Aorta (tissue), 5 donors: ENCODE measurements at regions not wholly inside any gene's neighbourhood (a gene's known extent, or its start where the extent isn't known, plus 50 kb on each side); places are given as distances from the start of the nearest gene placed in this dataset.

Source experiments
- ATAC-seq: fragments of 200-7000 bp; cut with Tn5 transposase; one replicate; pipeline ENCODE4 v1.9.1; 2022; ENCODE audit warnings: moderate library complexity; ENCODE audit not compliant: low FRiP score
- DNase-seq, 2 donors: peaks; one replicate each; pipeline ENCODE4 v3.0.0-alpha.2; 2020
- H3K27ac ChIP-seq, 2 donors: one replicate each; pipeline ENCODE4 v1.5.1; 2013; ENCODE audit warnings: low read length in 2 of 2, mild to moderate bottlenecking in 2 of 2, moderate library complexity in 2 of 2, control low read depth in 1 of 2, inconsistent platforms in 1 of 2, low read depth in 1 of 2
- H3K27me3 ChIP-seq, 2 donors: one replicate each; pipeline ENCODE4 v1.6.1; 2013; ENCODE audit warnings: control low read depth in 1 of 2, low read length in 1 of 2, mild to moderate bottlenecking in 1 of 2, moderate library complexity in 1 of 2; ENCODE audit not compliant: insufficient read depth in 2 of 2, control insufficient read depth in 1 of 2
- H3K36me3 ChIP-seq, 2 donors: one replicate each; pipeline ENCODE4 v1.6.1; 2013; ENCODE audit warnings: control low read depth in 1 of 2, low read length in 1 of 2, mild to moderate bottlenecking in 1 of 2; ENCODE audit not compliant: insufficient read depth in 2 of 2, control insufficient read depth in 1 of 2
- H3K4me1 ChIP-seq, 2 donors: one replicate each; pipeline ENCODE4 v1.6.1; 2013; ENCODE audit warnings: low read length in 2 of 2, control low read depth in 1 of 2, mild to moderate bottlenecking in 1 of 2, moderate library complexity in 1 of 2; ENCODE audit not compliant: insufficient read depth in 2 of 2, control insufficient read depth in 1 of 2
- H3K4me3 ChIP-seq, 2 donors: one replicate each; pipeline ENCODE4 v1.5.1; 2013; ENCODE audit warnings: low read length in 2 of 2, control low read depth in 1 of 2, mild to moderate bottlenecking in 1 of 2
- H3K9me3 ChIP-seq: one replicate; pipeline ENCODE4 v1.6.1; 2013; ENCODE audit warnings: mild to moderate bottlenecking, low read length; ENCODE audit not compliant: control insufficient read depth
- WGBS, 2 donors: extraction: QIAGEN DNeasy Blood & Tissue Kit; methylation state at CpG; one replicate each; pipeline ENCODE4 v1.1.7; 2013; 5-methylcytosine and 5-hydroxymethylcytosine counted together
- intact Hi-C, 2 donors: fragments of 100-400 bp; cut with DNase I; formaldehyde crosslinking; loops; one replicate each; pipeline versions ENCODE4 v1.14.2 to v1.15.0; 2022
- donor health status: healthy with polysubstance abuse.
- donor health status: Bipolar disorder and iron deficiency.
- donor health status: DM: no; HTN: no; CAD: no.
- donor health status: DM: no; HTN: no; CAD: no.
- donor health status: DM: yes; HTN: yes; CAD: no.

DNA sequence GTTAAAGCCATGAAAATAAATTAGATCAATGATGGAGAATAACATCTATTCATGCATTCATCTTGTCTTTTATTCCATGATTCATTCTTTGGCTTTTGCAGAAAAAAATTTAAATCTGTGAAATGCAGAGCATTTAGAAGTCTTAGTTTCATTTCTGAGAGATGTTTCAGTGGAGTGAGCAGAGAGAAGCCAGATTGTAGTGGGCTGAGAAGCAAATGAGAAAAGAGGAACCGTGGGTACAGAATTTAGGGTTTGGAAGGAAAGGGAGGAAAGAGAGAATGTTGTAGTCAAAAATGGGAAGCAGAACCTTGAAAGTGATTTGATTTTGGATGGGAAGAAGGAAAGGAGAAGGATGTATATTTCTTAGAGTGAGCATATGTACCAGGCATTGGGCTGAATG is 260.3 kb upstream of the MAN1A1 start:
- ATAC-seq (no peak), DNase-seq (no peak)
- no peak overlapping the region for H3K4me3 ChIP-seq
- 75 to 79% methylated on average over 1 of the region's 1 CpG for WGBS, 2 donors
- no peaks in the 10 kb centered on the region for H3K36me3 ChIP-seq
- no peaks in the 10 kb centered on the region for H3K9me3 ChIP-seq
- intact Hi-C loops, result no loop called here
- H3K4me1 ChIP-seq, result no peaks in the 10 kb centered on the region
- H3K27ac ChIP-seq, result no peak overlapping the region
- H3K27me3 ChIP-seq, result no peaks in the 10 kb centered on the region

- no peak for DNase-seq
- Histone ChIP-seq H3K9me3 (no peaks in the 10 kb centered on the region), H3K27me3 (no peaks in the 10 kb centered on the region), H3K4me1 (no peaks in the 10 kb centered on the region), H3K4me3 (no peak overlapping the region), H3K27ac (no peak overlapping the region), H3K36me3 (no peaks in the 10 kb centered on the region)
- intact Hi-C loops, result no loop called here
- WGBS, 2 donors, result 69% methylated on average over 4 of the region's 4 CpGs
- no peak for ATAC-seq
Measured at GRCh38 chr6:119608994-119609393, 259.4 kb upstream of the MAN1A1 start.

DNA sequence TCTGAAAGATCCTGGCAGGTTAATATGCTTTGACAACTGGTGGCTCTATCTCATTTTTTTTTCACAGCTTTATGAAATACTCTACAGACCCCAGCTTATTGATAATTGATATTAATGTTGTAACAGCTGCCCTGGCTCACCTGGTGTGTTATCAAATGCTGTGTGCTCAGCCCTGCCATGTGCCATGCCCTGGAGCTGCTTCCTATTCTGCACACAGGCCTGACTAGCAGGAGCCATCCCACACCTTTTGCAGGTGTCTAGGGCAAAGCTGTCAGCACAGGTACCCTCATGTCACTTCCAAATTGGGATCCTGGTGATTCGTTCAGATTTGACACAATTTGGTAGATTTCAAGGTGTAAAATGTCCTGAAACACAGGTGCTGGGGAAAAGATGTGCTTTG is 254.6 kb upstream of the MAN1A1 start:
- ATAC-seq (no peak), DNase-seq (no peak)
- no peak overlapping the region for H3K4me3 ChIP-seq
- intact Hi-C loops, result no loop called here
- no peaks in the 10 kb centered on the region for H3K36me3 ChIP-seq
- no peaks in the 10 kb centered on the region for H3K9me3 ChIP-seq
- WGBS, 2 donors, result 44 to 58% methylated on average over 1 of the region's 1 CpG
- no peak overlapping the region for H3K27ac ChIP-seq
- H3K27me3 ChIP-seq, result no peaks in the 10 kb centered on the region
- no peaks in the 10 kb centered on the region for H3K4me1 ChIP-seq

- DNase-seq (no peak), ATAC-seq (no peak)
- no peak overlapping the region for H3K27ac ChIP-seq
- no peaks in the 10 kb centered on the region for H3K4me1 ChIP-seq
- intact Hi-C loops, result no loop called here
- no peak overlapping the region for H3K4me3 ChIP-seq
- no peaks in the 10 kb centered on the region for H3K9me3 ChIP-seq
- no peaks in the 10 kb centered on the region for H3K27me3 ChIP-seq
- H3K36me3 ChIP-seq, result no peaks in the 10 kb centered on the region
- WGBS, 2 donors, result 86 to 88% methylated on average over 5 of the region's 5 CpGs
Measured at GRCh38 chr6:119603501-119603900, 253.9 kb upstream of the MAN1A1 start.

DNA sequence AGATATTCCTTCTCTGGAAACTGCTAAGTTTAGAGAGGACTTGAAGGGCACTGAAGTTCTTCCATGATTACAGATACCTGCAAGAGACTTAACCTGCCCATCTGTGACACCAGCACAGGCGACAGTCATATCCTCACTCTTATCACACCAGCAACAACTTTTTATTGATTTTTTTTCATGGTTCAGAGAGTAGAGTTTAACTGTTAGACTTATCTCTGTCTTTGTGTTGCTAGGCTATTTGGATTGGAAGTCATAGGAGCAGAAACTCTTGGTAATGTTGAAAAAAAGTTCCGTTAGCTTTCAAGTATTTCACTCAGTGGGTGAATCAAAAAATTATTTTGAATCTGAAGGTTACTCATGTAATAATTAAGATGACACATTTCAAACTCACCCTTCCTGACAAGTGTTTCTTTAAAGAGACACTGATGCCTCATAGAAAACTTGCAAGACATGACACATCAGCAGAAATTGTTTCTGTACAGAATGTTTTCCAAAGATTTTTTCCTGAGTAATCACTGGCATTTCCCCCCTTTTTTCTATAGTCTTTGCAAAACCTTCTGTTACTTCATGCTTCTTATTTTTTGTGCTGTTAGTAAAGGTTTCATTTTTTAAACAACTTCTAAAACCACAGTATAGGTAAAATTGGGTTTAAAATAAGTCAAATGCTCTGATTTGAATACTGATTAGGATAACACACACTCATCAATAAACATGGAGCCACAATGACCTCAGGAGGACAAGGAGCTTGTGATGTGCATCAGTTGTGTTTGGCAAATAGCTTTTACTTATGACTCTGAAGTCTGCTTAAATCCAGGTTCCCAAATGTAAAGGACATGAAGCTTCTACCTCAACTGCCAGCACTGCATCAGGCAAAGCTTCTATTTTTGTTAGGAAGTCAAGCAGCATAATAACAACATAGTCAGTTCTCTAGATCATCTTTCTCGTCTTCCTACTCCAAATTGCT is 252.9 kb upstream of the MAN1A1 start:
- Histone ChIP-seq H3K27me3 (no peaks in the 10 kb centered on the region), H3K4me1 (no peaks in the 10 kb centered on the region), H3K4me3 (no peak overlapping the region), H3K36me3 (no peaks in the 10 kb centered on the region), H3K27ac (no peak overlapping the region), H3K9me3 (peaks cover 1% of the 10 kb centered on the region)
- DNase-seq (no peak), ATAC-seq (no peak)
- intact Hi-C loops, result no loop called here
- WGBS, 2 donors, result 45 to 47% methylated on average over 3 of the region's 3 CpGs

- intact Hi-C loops, result no loop called here
- no peak overlapping the region for H3K27ac ChIP-seq
- H3K9me3 ChIP-seq, result peaks cover 1% of the 10 kb centered on the region
- H3K4me1 ChIP-seq, result no peaks in the 10 kb centered on the region
- no peak for DNase-seq
- no peak overlapping the region for H3K4me3 ChIP-seq
- WGBS, 2 donors, result 87 to 89% methylated on average over 2 of the region's 2 CpGs
- no peaks in the 10 kb centered on the region for H3K27me3 ChIP-seq
- ATAC-seq, result no peak
- H3K36me3 ChIP-seq, result no peaks in the 10 kb centered on the region
Measured at GRCh38 chr6:119598883-119599282, 249.3 kb upstream of the MAN1A1 start.

DNA sequence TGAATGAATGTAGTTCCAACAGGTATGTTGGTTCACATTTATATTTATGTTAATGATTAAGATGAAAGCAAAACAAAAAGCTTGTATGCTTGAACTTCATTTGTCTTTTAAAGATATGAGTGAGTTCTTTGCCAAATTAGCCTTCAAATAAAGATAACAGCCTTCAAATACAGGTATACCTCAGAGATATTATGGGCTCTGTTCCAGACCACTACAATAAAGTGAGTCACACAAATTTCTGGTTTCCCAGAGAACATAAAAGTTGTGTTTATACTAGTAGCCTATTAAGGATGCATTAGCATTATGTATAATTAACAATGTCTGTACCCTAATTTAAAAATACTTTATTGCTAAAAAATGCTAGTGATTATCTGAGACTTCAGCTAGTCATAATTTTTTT is 245.3 kb upstream of the MAN1A1 start:
- Histone ChIP-seq H3K27me3 (no peaks in the 10 kb centered on the region), H3K4me1 (no peaks in the 10 kb centered on the region), H3K36me3 (no peaks in the 10 kb centered on the region), H3K9me3 (peaks cover 1% of the 10 kb centered on the region), H3K4me3 (no peak overlapping the region), H3K27ac (no peak overlapping the region)
- intact Hi-C loops, result no loop called here
- DNase-seq (no peak), ATAC-seq (no peak)

DNA sequence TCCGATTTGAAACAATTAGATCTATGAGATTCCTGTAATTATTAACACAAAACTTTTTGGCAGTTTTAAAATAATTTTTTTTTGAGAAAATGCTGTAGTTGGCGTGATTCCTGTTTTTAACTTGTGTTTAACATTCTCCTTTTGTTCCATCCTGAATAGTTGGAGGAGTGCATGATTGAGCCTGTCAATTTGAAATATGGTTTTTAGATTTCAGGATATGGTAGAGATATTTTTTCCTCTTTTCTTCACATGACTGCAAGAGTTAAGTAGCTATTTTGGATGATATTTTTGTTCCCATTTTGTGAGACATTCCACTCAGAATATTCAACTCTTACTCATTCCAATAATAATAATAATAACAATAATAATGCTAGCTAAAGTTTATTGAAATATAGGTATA is 241.7 kb upstream of the MAN1A1 start:
- ATAC-seq (no peak), DNase-seq (no peak)
- Histone ChIP-seq H3K4me1 (no peaks in the 10 kb centered on the region), H3K27me3 (no peaks in the 10 kb centered on the region), H3K27ac (no peak overlapping the region), H3K4me3 (no peak overlapping the region), H3K9me3 (no peaks in the 10 kb centered on the region), H3K36me3 (no peaks in the 10 kb centered on the region)
- WGBS, 2 donors, result 79% methylated on average over 2 of the region's 2 CpGs
- intact Hi-C loops, result no loop called here

DNA sequence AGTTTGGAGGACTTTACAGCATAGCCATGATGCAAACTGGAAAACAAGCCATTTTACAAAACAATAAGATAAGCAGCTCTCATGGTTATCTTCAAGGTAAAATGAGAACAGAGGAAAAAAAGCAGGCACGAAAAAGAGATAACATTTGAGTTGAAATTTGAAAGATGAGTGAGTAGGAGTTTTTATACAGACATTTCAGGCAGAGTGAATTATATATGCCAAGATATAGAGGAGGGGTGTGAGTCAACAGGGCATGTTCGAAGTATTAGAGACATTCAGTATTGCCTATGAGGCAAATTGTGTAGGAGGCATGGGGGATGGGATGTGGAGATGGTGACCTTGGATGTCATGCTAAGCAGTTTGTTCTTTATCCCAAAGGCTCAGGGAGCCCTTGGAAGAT is 240.5 kb upstream of the MAN1A1 start:
- no peaks in the 10 kb centered on the region for H3K27me3 ChIP-seq
- WGBS, 2 donors, result 67 to 68% methylated on average over 2 of the region's 2 CpGs
- H3K9me3 ChIP-seq, result no peaks in the 10 kb centered on the region
- no peak for DNase-seq
- H3K36me3 ChIP-seq, result no peaks in the 10 kb centered on the region
- no peaks in the 10 kb centered on the region for H3K4me1 ChIP-seq
- ATAC-seq, result no peak
- no peak overlapping the region for H3K27ac ChIP-seq
- intact Hi-C loops, result no loop called here
- H3K4me3 ChIP-seq, result no peak overlapping the region
